Hematopoietic multipotent progenitor cell treated with erythropoietin and hydrocortisone succinate and interleukin-3 and kit ligand, for 8 days (in vitro differentiated cells): ENCODE measurements at regions not wholly inside any gene's neighbourhood (a gene's known extent, or its start where the extent isn't known, plus 50 kb on each side); places are given as distances from the start of the nearest gene placed in this dataset.

ENCODE experiments used
- DNase-seq: peaks from one replicate; pipeline ENCODE4 v3.0.0-alpha.2; 2015

DNA sequence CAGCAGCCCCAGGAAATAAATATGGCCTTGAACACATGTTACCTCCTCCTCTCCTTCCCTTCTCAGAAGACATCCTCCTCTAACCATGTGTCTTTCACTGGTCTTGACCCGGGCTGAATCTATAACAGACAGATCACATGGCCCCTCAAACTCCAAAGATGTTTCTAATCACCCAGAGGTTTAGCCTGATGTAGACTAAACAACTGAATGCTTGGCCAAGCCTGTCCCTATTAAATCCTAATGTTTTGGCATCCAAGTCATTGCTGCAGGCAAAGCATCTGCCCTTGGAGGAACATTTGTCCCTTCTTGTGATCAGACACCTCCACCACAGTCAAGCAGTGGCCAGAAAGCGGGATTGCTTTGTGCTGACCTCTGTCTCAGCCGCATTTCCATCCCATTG is 65.5 kb downstream of the ANKRD60 start:
- DNase-seq: no peak

DNA sequence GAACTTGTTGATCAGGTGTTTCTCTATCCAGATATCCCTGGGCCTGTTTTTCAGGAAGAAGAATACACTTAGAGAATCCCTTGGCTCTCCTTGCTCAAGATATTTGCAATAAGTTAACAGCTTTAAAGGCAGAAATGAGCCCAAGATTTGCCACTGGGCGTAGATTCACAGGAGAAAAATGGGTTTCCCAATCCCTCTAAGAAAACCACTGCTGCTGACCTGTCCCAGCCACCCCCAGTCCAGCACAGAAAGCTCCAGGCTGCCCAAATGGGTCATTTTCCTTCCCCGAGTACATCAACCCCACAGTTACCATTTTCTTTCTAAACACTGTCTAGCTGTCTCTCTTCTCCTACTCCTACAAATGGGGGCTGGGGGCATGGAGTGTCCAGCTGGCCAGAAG is 67.3 kb downstream of the ANKRD60 start:
- no peak for DNase-seq

DNA sequence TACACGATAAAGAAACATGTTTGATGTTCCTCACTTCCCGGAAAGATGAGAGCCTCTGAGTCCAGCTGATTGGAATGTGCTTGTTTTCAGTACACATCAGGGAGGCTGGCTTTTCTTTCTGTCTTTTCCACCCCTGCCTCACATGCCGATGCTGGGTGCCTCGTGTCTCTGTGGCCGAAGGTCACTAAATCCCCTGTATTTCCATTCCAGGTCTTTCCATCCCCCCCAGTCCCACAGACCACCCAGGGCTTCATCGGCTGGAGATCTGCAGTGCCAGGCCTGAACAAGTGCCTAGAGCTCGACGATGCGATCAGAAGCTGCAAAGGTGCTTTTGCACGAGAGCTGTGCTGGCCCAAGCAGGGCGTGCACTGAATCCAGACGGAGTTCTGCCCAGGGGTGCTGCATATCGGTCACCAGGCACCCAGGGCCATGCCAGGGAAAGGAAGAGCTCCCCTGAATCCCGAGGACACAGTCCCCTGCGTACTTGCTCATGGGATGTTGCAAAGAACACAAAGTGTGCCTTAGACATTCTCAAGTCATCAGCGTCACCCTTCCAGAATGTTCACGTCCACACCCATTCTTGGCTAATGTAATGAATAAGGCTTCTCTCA is 67.9 kb downstream of the ANKRD60 start:
- no peak for DNase-seq

DNA sequence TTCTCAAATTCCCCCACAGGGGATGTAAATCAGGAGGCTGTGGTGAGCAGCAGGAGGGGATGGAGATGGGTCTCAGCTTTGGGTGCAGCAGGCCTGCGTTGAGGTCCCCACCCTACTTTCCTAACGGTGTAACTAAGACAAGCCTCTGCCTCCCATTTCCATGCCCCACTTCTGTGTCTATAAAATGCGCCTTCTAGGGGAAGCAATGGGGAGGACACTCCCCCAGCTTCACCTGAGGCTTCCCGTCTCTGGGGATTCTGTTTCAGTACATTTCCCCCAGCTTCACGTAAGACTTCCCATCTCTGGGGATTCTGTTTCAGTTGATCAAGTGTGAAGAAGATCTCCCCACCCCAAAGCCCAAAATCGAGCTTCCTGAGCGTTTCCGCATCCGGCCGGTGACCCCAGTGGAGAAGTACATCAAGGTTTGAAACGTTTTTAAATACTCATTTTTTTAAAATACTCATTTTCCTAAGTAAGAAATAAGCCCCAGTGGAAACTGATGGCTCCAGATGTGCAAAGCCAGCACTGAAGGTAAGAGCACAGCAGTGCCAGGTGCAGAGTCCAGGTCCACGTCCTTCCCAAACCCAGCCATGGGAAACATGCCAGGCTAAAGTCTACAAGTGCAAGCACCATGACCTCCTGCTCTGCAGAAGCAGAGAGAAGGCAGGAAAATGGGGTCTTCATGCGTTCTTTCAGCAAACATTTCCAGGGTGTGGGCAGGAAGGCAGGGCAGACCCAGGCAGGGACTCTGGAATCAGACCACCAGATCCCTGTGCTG is 73.1 kb downstream of the ANKRD60 start:
- DNase-seq: no peak

- DNase-seq: no peak
Observed at GRCh38 chr20:58154113-58154512, 74.3 kb downstream of the ANKRD60 start.

- no peak for DNase-seq
Observed at GRCh38 chr20:58153121-58153520, 75.3 kb downstream of the ANKRD60 start.

DNA sequence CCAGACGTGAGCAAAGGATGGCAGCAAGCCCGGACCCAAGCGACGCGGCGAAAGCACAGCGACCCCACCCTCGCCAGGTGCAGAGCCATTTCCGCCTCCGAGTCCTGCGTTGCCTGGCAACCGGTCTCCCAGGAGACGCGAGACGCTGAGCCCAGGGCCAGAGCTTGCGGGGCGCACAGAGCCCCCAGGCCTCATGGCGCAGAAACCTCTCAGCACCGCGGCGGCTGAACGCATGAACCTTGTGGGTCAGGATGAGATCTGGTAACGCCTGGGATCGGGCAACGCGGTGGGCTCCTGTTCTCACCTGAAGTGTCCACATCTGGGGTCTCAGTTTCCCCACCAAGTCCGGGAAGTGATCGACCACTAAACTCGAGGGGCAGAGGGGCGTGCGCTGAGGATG is 77.7 kb downstream of the ANKRD60 start:
- no peak for DNase-seq

- DNase-seq: no peak
Observed at GRCh38 chr20:58149437-58150091, 78.9 kb downstream of the ANKRD60 start.

GRCh38 chr20:58148891-58149290 is 79.6 kb downstream of the ANKRD60 start:
- DNase-seq: no peak

GRCh38 chr20:58147628-58148370 is 80.7 kb downstream of the ANKRD60 start:
- DNase-seq: no peak

GRCh38 chr20:58146746-58147140 is 81.7 kb downstream of the ANKRD60 start:
- no peak for DNase-seq

GRCh38 chr20:58146081-58146745 is 82.2 kb downstream of the ANKRD60 start:
- no peak for DNase-seq

- no peak for DNase-seq
Observed at GRCh38 chr20:58145506-58146080, 82.9 kb downstream of the ANKRD60 start.

DNA sequence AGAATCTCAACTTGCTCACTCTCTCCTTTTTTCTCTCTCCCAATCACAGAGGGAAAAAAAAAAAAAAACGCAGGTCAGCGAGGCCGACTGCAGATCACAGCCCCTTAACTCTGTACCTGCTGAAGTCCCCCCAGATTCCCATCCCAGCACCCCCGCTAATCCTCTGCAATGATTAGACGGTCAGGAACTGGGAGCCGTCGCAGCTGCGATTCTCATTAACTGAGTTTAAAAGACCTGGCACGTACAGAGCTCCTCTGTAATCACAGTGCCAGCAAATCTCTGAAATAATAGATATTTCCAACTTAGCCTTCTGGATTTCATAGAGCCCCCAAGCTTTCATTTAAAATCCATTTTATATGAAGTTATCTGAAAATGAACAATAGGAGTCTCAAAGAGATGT is 84.4 kb downstream of the ANKRD60 start:
- DNase-seq: no peak

GRCh38 chr20:58143531-58143930 is 84.9 kb downstream of the ANKRD60 start:
- no peak for DNase-seq

DNA sequence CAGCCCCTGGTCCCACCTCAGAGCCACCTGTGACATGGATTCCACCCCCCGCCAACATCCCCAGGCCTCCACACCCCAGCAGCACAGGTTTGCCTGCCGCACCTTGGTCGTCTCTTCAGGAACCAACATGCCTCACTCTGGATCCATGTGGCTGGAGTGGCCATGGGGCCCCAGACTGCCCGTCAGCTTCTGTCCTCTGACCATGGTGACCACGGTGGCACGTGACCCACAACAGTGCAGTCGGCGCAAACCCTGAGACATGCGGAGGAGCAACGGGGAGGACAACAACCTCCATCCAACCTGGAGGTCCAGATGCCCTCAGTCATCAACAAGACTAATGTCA is 85.6 kb downstream of the ANKRD60 start:
- DNase-seq: no peak

DNA sequence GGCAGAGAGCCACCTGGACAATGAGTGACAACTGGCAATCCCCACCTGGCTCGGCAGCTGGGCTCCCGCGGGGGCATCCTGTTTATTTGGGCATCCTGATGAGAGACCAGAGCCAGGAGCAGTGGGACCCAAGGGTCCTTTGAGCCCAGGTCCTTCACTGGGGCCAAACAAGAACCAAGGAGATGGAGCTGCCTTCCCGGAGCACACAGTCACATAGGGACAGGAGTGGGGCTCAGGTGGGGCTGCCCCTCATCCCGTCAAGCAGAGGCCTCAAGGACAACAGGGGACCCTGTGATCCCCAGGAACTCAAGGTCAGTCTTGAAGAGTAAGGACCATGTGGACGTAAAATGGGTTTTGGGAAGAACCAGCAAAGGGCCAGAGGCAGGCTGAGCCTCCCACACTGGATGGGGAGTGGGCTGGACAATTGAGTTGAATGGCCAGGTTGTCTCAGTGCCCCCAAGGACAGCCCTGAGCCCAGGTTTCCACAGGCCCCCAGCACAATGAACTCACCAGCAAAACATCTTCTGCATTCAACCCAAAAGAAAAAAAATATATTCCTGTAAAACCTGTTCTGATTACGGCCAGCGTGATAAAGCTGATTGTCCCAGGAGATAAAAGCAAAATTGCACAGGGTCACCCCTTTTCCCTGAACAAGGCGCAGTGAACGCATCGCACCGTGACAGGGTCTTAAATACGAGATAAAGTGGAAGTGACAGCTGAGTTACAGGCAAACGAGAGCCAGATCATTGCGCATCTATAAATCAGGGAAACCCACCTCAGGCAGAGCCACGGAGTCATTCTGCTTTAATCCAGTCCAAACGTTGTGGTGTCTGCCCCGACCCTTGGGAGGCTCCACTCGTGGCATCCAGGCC is 86.2 kb downstream of the ANKRD60 start:
- DNase-seq: no peak

GRCh38 chr20:58141496-58141895 is 87.0 kb downstream of the ANKRD60 start:
- DNase-seq: no peak

DNA sequence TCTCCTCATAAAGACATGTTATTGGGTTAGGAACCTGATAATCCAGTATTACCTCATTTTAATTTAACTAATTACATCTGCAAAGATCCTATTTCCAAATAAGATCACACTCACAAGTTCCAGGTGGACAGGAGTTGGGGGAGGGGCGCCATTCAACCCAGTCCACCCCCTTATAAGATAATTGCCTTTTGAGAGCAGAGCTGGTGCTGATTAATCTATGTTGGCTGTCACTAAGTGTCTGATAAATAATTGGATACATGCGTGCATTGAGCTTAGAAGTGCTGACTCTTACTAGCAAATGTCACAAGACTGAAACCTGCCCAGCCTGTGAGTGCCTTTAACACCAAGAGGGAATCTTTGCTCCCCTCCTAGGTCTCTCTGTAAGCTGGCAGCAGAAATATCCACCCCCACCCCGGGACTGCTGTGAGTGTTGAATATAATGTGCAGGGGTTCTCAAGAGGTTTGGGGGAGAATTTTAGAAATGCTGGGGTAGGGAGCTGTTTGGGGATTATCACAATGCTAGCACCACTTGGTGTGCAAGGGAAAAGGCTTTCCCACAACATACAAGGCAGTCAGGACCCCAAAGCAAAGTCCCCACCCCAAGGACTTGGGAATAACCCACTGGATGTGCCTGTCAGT is 87.5 kb downstream of the ANKRD60 start:
- no peak for DNase-seq

DNA sequence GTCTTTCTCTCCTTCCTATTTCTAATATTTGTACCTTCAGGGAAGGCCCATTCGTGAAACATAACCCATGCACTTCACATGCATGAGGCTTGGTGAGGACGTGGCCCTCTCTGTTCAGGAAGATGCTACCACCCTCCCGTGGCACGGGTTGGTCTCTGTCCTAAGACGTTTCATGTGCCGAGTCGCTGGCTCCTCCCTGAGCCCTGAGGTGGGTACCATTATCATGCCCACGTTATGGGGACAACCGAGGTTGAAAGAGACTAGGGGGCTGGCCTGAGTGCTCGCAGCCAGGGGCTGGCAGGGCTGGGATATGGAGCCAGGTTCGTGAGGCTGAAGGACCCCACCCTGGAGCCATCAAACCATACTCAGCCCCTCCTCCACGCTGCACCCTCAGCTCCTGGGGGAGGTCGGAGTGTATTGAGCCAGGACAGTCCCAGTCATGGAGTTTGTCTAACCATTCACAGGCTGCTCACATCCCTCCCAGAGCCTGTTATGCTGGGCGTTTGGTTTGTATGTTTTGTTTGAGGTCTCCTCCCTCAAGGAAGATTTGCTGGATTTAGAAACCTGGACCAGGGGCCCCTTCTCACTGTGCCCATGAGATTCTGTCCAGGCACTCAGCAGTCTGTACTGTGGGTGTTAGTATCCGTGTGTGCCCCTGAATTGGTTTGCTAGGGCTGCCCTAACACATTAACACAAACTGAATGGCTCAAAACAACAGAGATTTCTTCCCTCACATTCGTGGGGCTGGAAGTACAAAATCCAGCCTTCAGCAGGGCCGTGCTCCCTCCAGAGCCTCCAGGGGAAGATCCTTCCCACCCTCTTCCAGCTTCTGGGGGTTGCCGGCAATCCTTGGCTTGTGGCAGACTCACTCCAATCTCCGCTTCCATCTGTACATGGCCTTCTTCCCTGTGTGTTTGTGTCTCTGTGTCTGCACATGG is 88.3 kb downstream of the ANKRD60 start:
- no peak for DNase-seq
